Kasumi-1 (cell line): ENCODE measurements at regions not wholly inside any gene's neighbourhood (a gene's known extent, or its start where the extent isn't known, plus 50 kb on each side); places are given as distances from the start of the nearest gene placed in this dataset.
"Not testable (repeated sequence)": the region's sequence is repeated elsewhere in the genome, so short reads cannot be mapped to it uniquely, and the experiment has no call there.

ENCODE experiments used
- DNase-seq, 2 experiments: peaks; one replicate each; lab custom pipeline; 2025; lab: John Stamatoyannopoulos, UW

- no peak for DNase-seq
These were observed 665.9 kb upstream of the CITED2 start for GRCh38 chr6:140040396-140040795.

- peak; percentile 5 to 37 for DNase-seq
These were observed 664.9 kb upstream of the CITED2 start for GRCh38 chr6:140039364-140039763.

DNA sequence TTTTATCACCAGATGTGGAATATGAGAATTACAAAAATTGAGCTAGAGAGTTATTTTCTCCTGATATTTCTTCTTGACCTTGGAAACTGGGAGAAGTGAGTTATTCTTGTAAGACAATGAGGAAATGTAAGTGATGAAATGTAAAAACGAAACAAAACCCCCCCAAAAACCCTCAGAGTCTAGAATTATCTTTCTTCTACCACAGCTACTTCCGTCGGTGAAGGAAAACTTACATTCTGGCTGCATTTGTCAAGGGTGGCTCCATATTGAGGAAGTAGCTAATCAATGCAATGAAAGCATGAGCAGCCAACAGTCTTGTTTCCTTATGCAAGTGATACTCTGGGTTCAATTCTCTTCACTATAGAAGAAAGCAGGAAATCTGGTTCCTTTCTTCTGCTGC is 661.7 kb upstream of the CITED2 start:
- DNase-seq: no peak

GRCh38 chr6:140032189-140032588 is 657.7 kb upstream of the CITED2 start:
- no peak for DNase-seq

DNA sequence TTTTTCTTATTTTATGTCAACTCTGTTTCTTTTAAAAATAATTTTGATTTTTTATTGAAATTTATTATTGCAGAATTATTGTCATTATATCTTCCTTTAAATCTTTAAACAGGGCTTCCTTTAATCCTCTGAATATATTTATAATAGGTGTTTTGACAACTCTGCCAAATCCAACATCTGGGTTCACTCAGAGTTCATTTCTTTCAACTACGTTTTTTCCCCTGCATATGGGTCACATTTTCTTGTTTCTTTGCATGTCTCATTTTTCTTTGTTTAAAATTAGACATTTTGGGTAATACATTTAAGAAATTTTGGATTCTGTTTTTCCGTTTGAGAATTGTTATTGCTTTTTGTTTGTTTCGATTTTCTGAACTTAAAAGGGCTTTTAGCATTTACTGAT is 655.1 kb upstream of the CITED2 start:
- DNase-seq: no peak

DNA sequence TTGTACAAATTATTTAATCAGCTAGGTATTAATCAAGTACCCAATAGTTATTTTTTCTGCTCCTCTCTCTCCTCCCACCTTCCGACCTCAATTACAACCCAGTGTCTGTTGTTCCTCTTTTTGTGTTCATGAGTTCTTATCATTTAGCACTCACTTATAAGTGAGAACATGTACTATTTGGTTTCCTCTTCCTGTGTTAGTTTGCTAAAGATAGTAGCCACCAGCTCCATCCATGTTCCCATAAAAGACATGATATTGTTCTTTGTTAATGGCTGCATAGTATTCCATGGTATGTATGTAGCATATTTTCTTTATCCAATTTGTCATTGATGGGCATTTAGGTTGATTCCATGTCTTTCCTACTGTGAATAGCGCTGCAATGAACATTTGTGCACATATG is 652.8 kb upstream of the CITED2 start:
- peak; percentile 95 to 97 for DNase-seq

DNA sequence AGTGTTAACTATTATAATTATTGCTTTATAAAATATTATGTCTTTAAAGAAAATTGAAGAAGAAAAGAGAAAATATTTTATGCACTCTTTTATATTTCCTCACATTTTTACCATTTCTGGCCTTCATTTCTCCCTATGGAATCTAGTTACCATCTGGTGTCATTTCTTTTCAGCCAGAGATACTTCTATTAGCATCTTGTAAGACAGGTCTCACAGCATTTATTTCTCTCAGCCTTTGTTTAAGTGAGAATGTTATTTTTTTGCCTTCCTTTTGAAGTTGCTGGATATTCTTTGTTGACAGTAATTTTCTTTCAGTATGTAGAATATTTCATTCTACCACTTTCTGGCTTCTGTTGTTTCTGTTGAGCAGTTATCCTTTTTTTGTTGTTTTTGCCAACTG is 652.1 kb upstream of the CITED2 start:
- DNase-seq: no peak

- DNase-seq: no peak
These were observed 650.7 kb upstream of the CITED2 start for GRCh38 chr6:140025171-140025570.

DNA sequence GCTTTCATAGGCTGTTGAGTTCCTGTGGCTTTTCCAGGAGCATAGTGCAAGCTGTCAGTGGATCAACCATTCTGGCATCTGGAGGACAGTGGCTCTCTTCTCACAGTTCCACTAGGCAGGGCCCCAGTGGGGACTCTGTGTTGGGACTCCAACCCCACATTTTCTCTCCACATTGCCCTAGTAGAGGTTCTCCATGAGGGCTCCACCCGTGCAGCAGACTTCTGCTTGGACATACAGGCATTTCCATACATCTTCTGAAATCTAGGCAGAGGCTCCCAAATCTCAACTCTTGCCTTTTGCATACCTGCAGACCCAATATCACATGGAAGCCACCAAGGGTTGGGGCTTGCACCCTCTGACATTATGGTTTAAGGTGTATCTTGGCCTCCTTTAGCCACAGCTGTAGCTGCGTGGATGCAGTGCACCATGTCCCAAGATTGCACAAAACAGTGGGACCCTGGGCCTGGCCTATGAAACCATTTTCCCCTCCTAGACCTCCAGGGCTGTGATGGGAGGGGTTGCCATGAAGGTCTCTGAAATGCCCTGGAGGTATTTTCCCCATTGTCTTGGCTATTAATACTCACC is 645.9 kb upstream of the CITED2 start:
- DNase-seq: no peak

DNA sequence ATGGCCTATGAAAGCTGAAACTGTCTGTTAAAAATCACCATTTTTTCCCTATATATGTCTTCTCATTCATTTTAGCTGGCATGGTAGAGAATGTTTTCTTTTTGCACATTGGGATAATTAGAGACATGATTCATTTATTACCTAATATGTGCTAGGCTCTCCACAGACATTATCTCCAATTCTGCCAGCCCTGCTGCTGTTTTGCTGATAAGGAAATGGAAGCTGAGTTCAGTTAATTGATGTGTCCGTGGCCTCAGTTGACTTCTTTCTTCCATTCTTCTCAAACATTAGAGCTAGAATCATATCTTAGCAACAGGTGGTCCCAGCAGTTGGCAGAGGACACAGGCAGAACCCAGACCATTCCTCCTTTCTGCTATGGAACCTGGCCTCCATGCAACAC is 644.1 kb upstream of the CITED2 start:
- no peak for DNase-seq

- DNase-seq: no peak
These were observed 643.0 kb upstream of the CITED2 start for GRCh38 chr6:140017470-140017869.

DNA sequence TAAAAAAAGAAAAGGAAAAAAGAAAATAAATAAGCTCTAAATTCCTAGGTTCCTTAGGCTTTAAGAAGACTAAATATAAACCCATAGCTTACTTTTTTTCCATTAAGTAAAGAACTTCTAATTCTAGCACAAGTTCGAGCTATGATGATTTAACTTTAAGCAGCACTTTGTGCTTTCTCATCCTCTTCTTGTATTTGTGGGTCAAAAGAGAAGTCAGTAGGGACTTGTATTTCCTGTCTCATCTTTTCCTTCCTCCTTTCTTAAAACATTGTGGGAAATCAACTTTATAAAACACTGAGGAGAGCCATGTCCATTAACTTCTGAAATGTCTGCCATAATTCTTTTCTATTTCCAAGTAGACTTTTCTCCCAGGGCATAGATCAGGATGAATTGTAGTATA is 637.7 kb upstream of the CITED2 start:
- peak; percentile 30 to 68 for DNase-seq

- no peak for DNase-seq
These were observed 637.1 kb upstream of the CITED2 start for GRCh38 chr6:140011537-140011936.

DNA sequence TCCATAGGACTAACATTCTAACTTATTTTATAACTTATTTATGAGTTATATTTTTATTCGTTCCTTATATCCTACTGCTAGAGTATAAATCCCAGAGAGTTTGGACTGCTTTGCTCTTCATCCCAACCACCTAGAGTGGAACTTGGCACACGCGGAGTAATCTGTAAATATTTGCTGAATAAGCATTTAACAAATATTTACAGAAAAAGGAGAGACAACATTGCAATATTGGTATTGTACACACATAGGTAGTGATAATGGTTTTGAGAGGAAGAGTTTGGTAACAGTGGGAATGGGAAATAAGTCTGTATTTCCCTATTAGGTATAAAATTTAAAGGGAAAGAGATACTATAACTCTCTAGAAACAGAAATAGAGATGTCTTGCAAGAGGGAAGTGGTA is 634.8 kb upstream of the CITED2 start:
- DNase-seq: peak in 1 of 2 experiments; percentile 3

DNA sequence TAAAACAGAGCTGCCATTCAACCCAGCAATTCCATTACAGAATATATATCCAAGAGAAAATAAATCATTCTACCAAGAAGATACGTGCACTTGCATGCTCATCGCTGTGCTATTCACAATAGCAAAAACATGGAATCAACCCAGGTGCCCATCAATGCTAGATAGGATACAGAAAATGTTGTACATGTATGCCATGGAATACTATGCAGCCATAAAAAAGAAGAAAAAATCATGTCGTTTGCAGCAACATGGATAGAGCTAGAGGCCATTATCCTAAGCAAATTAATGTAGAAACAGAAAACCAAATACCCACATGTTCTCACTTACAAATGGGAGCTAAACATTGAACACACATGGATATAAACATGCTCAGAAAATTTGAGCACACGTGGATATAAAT is 633.1 kb upstream of the CITED2 start:
- no peak for DNase-seq

GRCh38 chr6:140003217-140003616 is 628.8 kb upstream of the CITED2 start:
- DNase-seq: no peak

- DNase-seq: no peak
These were observed 628.1 kb upstream of the CITED2 start for GRCh38 chr6:140002396-140003022.

DNA sequence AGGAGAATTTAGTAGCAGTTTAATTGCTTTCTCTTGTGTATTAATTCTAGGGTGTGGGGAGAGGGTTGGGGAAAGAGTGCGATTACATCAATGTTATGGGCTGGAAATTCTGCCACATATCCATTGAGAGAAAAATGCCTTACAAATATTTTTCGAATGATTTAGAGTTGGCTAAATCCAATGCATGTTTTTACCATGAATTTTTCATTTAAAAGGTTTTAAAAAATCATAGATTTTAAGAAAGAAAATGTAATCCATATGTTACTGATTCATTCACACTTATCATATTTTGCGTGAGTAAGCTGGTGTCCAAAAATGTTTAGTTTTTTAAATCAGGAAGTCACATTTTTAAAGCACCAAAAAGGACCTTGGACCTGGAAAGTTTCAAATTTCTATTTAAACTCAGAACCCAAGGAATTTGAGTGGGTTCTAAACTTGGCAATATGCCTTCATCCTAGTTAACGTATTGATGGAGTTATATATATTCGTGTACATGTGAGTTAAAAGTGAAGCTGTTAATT is 627.4 kb upstream of the CITED2 start:
- no peak for DNase-seq

DNA sequence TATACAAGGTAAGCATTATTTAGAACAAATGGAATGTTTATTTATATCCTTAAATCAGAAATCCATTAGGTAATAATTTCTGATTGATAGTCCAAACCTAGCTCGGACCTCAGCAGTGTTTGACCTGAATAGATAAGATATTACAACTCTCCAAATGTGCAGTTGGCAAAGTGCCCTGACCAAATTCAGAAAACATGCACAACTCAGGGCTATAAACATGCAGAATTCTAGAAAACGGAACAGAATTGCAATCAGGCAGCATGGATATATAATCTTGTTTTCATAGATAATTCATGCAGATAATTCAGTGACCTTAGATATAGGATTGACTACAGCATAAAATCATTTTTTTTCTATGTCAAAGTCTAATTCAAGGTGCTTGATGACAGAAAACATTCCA is 626.6 kb upstream of the CITED2 start:
- DNase-seq: no peak

DNA sequence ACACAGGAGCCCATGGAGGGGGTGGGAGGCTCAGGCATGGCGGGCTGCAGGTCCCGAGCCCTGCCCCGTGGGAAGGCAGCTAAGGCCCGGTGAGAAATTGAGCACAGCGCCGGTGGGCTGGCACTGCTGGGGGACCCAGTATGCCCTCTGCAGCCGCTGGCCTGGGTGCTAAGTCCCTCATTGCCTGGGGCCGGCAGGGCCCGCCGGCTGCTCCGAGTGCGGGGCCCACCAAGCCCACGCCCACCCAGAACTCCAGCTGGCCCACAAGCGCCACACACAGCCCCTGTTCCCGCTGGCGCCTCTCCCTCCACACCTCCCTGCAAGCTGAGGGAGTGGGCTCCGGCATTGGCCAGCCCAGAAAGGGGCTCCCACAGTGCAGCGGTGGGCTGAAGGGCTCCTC is 625.2 kb upstream of the CITED2 start:
- DNase-seq: not testable (repeated sequence)

DNA sequence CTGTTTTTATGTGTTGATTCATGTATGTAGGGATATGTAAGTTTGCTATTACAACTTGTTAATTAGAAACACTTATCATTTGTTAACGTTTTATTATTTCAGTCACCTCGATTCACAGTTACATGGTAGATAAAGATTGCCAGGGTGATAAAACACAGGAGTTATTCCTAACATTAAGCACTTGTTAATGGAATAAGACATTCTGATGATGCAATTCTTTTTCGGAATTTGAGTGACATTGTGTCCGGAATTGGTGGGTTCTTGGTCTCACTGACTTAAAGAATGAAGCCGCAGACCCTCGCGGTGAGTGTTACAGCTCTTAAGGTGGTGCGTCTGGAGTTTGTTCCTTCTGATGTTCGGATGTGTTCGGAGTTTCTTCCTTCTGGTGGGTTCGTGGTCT is 624.0 kb upstream of the CITED2 start:
- not testable (repeated sequence) for DNase-seq

GRCh38 chr6:139996253-139996834 is 621.9 kb upstream of the CITED2 start:
- DNase-seq: no peak

DNA sequence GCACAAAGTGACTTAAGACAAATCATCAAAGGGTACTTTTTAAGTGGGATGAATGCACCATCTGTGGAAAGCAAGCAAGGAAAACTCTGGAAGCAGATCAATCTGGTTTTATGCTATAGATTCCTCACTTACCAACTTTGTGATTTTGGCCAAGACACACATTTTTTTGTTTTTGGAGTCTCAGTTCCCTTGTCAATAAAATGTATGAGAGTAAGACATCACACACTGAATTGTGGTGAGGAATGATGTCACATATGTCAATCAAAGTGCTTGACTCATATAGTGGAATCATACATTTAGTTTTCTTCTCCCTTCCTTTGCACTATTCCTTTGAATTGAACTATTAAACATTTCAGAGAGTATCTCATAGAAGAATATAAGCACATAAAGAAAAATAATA is 620.5 kb upstream of the CITED2 start:
- no peak for DNase-seq
